GM12891 (cell line): ENCODE measurements at regions not wholly inside any gene's neighbourhood (a gene's known extent, or its start where the extent isn't known, plus 50 kb on each side); places are given as distances from the start of the nearest gene placed in this dataset.

ENCODE experiments used
- POLR2A ChIP-seq: IDR thresholded peaks from 2 replicates; pipeline ENCODE4 v1.6.1; 2011; ENCODE audit warnings: low read depth, low read length, control low read depth
- TAF1 ChIP-seq: IDR thresholded peaks from 2 replicates; pipeline ENCODE4 v1.6.1; 2011; ENCODE audit warnings: low read depth, low read length, control low read depth

DNA sequence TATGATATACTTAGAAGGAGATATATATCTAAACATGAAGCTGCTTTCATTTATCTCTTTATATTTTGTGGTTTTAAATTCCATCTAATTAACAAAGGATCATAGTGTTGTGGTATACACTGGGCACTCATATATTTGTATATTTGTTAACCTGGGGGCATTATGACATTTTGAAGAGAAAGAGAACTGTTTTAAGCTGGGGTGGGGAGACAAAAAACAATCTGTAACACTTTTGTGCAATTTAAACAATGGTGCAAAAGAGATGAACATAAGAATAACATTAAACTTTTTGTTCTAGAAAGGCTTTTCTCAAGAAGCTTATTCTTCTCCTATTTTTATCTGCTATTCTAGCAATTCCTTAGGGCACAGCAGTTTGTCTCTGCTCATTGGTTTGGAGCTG lies 842.0 kb upstream of the CDH2 start:
- TF ChIP-seq POLR2A = no peak
- TF ChIP-seq TAF1 = no peak
